ENCODE measurements at regions not wholly inside any gene's neighbourhood (a gene's known extent, or its start where the extent isn't known, plus 50 kb on each side); places are given as distances from the start of the nearest gene placed in this dataset.

DNA sequence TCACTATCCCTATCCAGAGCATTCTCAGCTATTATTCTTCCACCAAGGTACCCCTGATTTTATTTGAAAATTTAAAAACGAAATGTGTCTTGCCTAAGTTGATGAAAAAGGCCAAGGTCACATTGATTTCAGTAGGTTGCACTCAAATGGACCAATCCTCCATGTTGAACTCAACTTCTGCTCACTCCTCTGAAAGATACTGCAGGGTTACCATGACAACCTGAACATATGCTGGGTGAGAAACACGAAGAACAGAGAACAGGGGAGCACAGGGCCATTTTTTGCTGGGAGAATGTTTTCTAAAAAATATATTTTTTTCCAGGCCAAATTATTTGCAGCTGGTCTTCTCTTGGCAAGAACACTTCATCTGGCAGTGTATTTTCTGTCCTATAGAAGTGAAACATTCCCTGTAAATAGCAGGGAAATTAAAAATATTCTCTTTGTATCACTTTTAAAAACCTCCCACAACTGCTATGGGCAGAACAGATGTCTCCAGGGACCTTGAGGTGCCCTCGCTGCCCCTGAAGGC, 215.9 kb downstream of the NXNL2 start:
- in situ Hi-C loops (cut with HindIII; ENCODE audit: low sequenced_read_pairs), result loop anchor here (5.0 kb wide), 2 partner anchors 49 to 89 kb away; no protein-coding TSS in a partner anchor

DNA sequence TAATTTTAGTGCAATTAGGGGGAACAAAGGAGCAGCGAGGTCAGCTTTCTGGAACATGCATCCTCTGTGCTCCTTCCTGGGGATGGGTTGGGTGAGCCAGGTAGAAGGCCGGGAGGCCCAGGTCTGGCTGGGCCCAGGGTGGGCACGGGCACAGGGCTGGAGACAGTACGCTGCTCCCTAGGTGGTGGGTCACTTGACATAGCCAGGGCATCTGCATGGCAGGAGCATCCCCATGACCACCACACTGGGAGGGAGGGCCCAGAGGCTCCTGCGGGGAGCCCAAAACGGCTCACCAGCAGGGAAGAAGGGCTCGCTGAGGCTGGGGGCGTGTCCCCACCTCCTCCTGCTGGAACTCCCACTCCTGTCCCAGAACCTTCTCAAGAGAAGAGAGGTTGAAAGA, 216.8 kb downstream of the NXNL2 start:
- in situ Hi-C loops (cut with HindIII; ENCODE audit: low sequenced_read_pairs), result loop anchor here (5.0 kb wide), 2 partner anchors 49 to 89 kb away; no protein-coding TSS in a partner anchor

DNA sequence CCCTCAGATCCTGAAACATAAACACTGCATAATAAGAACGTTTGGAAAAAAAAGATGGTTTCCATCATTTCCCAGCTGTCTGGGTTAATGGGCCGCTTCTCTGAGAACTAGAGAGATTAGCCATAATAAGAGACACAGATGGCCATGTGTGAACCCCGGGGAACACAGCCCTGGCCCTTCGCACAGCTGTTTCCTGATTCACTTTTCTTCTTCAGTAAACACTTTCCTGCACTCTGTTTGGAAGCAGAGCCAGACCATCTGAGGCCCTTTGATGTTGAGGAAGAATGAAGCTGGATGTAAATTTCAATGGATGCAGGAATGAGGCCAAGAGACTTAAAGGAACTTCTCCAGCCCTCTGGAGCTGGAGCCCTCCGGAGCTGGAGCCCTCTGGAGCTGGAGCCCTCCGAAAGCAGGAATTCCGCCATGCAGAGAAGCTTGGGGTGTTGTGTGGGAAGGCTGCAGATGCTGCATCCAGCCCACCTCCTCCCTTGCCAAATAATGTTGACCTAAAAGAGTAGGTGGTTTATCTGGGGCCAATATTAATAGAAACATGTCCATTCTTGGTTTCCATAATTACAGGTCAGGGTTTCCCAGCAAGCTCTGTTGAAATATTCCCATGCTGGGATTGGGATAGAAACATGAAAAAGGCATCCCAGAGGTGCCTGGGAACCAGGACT, 218.9 kb downstream of the NXNL2 start:
- in situ Hi-C loops (cut with HindIII; ENCODE audit: low sequenced_read_pairs), result loop anchor here (5.0 kb wide), 2 partner anchors 52 to 92 kb away; no protein-coding TSS in a partner anchor

DNA sequence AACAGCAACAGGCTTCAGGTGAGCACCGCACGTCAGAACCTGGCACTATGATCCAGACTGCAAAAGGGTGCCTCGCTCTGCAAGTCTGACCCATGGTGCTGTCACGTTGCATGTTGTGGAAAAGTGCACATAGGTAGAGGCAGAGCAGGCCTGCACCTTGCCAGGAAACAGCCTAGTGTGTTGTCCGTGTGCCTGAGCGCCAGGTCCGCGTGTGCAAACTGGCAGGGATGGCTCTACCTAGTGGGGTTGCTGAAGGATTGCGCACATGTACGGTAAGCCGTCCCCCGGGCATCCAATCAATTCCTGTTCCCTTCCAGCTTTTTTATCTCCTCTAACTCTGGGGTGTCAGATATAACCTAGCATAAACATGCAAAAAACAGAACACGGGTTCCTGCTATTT, 219.5 kb downstream of the NXNL2 start:
- in situ Hi-C loops (cut with HindIII; ENCODE audit: low sequenced_read_pairs), result loop anchor here (5.0 kb wide), 2 partner anchors 52 to 92 kb away; no protein-coding TSS in a partner anchor

DNA sequence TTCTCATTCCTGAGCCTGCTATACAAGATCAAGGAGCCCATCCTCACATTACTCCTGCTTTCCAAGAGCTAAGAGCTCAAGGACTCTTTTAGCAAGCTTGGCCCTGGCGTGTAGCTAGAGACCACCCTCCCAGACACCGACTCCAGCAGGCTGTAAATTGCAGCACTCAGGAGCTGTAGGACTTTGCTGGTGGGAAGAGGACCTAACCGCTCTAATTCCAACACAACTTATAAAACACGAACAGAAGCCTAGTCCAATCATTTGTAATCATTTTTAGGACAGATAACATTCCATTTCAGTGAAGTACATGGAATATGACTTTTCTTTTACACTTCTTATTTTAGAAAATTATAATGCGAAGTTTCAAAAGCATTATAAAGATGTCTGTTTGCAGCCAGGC, 219.9 kb downstream of the NXNL2 start:
- in situ Hi-C loops (cut with HindIII; ENCODE audit: low sequenced_read_pairs), result loop anchor here (5.0 kb wide), 2 partner anchors 53 to 93 kb away; no protein-coding TSS in a partner anchor

DNA sequence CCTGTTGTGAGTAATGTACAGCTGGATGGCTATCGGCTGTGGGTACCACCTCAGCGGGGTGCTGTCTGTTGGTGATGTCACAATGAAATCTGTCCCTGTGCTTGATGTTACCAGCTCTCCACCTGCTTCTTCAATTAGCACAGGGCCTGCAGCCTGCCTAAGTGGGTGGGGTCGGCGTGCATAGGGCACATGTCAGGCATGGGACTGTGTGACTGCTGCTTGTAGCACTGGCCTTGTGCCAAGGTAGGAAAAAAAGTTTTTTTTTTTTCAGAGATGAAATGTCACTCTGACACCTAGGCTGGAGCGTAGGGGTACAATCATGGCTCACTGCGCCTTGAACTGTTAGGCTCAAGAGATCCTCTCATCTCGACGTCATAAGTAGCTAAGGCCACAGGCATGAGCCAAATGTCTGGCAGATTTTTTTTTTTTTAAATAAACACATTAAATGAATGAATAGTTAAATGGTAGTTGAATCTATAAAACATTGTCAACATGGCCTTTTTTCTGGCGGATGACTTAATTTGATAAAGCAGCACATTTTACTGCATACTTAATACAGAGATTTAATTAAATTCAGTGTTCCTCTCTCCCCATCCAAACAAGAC, 222.5 kb downstream of the NXNL2 start:
- in situ Hi-C loops (cut with HindIII; ENCODE audit: low sequenced_read_pairs), result no loop called here

DNA sequence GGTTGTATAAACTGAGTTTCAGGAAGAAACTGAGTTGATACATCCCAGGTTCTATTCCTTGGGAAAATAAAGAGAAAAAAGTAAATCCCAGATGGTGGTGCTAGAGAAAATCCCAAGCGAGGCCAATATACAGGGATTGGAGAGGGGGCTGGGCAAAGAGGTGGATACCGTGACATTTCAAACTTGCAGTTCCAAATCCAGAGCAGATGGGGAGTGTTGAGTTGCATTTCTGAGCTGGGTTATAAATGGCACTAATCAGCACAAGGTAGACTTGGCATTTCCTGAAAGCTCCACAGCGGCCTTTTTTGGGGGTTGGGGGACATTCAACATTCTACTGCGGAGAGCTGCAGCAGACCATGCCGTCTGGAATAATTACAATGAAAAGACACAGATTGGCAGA, 224.4 kb downstream of the NXNL2 start:
- in situ Hi-C loops (cut with HindIII; ENCODE audit: low sequenced_read_pairs), result no loop called here

DNA sequence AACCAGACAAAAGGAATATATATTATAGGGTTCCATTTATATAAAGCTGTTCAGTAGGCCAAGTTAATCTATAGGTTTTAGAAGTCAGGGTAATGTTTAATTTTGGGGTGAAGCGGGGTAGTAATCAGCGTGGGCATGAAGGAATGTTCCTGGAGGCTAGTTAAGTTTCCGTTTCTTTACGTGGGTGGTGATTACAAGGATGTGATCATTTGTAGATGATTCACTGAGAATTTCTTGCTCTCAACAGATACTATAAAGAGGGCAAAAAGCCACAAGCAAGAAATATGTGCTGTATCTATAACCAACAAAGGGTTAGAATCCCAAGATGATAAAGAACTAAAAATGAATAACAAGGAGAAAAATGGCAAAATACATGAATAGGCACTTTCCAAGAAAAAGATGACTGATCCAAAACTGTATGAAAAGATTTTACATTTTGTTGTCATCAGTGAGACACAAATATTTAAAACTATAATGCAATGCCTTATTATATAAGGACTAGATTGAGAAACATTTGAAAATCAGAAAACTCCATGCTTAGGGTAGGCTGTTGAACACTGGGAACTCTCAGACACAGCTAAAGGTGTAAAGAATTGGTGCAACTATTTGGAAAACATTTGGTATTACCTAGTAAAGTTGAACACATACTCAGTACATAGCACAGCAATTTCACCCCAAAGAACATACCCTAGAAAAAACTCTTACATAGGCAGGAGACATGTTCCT, 224.3 kb upstream of the S1PR3 start:
- in situ Hi-C loops (cut with HindIII; ENCODE audit: low sequenced_read_pairs), result no loop called here

DNA sequence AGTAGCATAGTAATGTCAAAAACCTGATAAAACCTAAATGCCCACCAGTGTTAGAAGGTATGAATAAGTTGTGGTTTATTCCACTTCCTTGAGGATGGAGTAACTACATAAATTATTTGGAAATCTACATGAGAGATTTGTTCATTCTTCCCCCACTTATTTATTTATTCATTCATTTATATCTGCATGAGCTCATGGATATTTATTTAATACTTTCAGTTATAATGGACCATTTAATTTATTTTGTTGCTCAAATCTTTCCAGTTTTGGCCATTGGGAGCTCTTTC, 223.8 kb upstream of the S1PR3 start:
- in situ Hi-C loops (cut with HindIII; ENCODE audit: low sequenced_read_pairs), result no loop called here

DNA sequence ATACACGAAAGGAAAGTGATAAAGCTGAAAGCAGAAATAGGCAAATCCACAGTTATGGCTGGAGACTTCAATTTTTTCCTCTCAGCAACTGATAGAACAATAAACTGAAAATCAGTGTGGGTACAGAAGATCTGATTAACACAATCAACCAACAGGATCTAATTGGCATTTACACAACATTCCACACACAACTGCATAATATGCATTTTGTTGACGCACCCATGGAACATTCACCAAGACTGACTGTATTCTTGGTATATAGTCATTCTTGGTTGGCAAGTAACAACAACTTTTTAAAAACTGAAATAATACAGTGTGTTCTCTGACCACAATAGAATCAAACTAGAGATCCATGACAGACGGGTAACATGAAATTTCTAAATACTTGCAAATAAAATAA, 218.7 kb upstream of the S1PR3 start:
- in situ Hi-C loops (cut with HindIII; ENCODE audit: low sequenced_read_pairs), result no loop called here

DNA sequence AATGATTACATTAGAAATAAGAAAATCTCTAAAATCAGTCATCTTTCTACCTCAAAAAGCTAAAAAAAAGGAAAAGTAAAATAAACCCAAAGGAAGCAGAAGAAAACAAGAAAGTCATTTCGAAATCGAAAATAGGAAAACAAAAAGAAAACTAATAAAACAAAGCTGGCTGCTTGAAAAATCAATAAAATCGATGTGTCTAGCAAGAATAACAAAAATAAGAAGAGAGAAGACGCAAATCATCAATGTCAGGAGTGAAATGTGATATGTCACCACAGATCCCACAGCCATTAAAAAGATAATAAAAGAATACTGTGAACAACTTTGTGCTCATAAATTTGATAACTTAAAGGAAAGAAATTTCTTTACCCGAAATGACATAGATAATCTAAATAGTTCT, 218.1 kb upstream of the S1PR3 start:
- in situ Hi-C loops (cut with HindIII; ENCODE audit: low sequenced_read_pairs), result no loop called here

DNA sequence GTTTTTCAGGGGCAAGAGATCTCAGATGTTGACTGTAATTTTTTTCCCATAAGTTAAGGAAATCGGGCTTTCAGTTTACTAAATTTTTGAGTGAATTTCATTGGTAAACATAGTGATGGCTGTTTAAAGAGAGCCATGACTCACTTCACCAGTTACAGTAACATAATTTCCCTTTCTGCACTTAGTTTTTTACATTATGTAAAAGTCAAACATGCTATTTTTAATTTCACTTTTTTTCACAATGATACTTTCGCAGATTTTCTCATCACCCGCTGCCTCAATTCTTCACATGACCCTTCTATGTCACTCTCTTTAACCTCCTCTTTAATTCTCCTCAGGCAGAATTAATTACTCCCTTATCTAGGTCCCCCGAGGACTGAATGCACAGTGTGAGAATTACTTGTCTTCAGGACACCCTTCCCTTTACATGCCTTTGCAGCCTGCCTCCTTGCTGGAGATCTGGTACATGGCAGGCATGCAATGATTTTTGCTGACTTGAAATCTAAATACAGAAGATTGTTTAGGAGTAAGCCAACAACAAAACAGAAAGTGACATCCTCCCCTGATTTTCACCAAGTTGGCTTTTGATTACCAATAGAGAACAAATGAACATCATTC, 217.5 kb upstream of the S1PR3 start:
- in situ Hi-C loops (cut with HindIII; ENCODE audit: low sequenced_read_pairs), result no loop called here

DNA sequence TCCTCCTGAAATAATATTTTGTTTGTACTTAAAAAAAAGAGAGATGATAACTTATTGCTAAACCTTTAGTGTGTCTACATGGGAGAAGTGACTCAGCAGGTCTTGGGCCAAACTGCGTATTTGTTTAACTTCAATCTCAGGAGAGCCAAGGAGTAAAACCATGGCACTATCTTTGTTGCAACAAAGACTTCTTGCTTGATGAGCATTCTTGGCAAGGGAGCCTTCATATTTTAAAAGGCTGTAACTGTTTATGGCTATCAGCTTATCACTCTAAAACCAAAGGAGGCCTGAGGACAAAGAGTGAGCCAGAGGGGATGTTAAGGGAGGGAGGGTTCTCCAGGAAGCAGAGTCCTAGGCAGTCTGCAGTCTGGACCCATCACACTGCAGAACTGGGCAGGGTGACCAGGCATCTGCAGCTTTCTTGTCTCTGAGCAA, 216.2 kb upstream of the S1PR3 start:
- in situ Hi-C loops (cut with HindIII; ENCODE audit: low sequenced_read_pairs), result no loop called here

DNA sequence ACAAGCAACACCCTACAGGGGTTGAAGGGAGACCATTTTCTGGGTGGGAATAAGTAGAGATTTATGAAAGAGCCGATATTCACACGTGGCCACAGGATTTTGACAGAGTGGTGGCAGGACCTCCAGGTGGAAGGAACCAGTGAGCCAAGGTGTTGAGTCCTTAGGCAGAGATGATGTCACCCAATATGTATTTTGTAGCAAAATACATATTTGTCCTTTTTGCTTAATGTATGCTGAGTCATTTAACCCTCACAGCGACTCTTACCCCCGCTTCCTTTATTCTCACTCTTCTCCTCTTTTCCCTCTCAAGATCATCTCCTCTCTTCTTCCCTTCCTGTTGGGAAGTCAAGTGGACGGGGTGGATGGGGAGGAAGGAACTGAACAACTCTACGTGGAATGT, 215.7 kb upstream of the S1PR3 start:
- in situ Hi-C loops (cut with HindIII; ENCODE audit: low sequenced_read_pairs), result no loop called here

DNA sequence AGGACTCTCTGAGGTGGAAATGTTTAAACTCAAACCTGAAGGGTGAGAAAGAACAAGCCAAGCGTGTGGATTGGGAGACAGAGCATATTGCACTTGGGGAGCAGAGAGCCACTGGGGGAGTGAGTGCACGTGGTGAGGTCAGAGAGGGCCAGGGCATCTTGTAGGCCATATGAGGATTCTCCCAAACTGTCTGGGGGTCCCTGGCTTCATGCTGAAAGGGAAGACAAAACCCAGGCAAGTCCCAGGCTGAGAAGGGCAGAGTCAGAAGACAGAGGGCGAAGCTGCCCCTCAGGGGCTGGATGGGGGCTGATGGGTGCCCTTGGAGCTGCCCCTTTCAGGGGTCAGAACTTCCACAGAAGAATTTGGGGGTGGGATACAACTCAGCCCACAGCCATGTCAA, 215.3 kb upstream of the S1PR3 start:
- in situ Hi-C loops (cut with HindIII; ENCODE audit: low sequenced_read_pairs), result no loop called here

DNA sequence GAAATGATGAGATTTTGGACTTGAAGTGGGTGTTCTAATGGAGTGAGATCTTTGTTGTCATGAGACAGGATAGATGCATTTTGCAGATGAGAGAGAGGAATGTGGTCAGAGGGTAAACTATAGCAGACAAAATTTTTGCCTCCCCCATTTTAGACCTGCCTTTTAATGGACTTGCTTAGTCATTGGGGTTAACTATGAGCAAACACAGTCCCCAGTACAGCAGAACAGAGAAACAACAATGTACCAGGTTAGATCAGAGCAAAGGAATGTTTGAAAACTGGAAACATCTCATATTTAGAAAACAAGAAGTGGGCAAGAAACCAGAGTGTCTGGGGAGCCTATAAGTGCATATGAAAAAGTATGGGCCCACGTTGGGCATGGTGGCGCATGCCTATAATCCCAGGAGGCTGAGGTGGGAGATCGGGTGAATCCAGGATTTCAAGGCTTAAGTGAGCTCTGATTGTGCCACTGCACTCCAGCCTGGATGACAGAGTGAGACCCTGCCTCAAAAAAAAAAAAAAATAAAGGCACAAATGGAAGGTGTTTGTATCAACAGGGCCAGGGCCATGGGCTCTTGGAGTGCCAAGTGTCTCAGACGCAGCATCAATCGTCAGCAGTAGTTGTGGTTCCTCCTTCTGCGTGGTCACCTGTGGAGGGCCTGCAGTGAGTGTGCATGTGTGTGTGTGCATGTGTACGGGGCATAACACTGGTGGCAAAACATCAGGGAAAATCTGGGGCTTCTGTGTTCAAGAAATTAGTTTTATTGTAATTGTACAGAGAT, 214.4 kb upstream of the S1PR3 start:
- in situ Hi-C loops (cut with HindIII; ENCODE audit: low sequenced_read_pairs), result no loop called here

DNA sequence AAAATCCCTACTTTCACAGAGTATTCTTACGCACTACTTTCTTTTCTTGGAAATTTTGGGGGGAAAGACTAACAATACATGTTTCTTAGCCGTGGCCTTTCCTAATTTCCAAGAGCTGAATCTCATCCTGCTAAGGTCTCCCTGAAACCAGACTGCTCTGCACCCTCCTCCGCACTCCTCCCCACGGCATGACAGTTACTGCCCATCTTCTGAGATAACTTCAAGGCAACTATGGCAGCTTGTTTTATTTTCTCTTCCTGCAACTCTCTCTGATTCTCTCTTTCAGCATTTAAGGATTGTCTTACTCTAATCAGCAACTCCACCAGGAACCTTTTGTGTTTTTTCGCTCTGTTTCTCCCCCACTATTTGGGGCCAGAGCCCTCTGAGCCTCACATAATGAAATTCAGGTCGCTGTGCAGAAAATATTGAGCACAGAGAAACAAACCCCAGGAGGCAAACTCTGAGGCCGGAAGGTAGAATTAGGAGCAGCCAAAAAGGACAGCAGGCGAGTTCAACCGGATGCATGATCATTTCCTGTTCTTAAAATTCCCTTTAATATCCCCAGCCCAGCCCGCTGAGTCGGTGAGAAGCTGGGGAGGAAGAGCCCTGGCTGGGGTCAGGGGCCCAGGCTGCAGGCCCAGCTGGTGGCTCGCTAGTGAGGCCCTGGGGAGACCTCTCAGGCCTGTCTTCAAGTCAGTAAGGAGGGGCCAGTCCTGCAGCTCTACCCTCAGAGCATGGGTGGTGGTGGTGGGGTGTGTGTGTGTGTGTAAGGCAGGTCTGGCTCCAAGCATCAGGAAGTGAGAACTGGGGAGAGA, 213.6 kb upstream of the S1PR3 start:
- in situ Hi-C loops (cut with HindIII; ENCODE audit: low sequenced_read_pairs), result no loop called here

DNA sequence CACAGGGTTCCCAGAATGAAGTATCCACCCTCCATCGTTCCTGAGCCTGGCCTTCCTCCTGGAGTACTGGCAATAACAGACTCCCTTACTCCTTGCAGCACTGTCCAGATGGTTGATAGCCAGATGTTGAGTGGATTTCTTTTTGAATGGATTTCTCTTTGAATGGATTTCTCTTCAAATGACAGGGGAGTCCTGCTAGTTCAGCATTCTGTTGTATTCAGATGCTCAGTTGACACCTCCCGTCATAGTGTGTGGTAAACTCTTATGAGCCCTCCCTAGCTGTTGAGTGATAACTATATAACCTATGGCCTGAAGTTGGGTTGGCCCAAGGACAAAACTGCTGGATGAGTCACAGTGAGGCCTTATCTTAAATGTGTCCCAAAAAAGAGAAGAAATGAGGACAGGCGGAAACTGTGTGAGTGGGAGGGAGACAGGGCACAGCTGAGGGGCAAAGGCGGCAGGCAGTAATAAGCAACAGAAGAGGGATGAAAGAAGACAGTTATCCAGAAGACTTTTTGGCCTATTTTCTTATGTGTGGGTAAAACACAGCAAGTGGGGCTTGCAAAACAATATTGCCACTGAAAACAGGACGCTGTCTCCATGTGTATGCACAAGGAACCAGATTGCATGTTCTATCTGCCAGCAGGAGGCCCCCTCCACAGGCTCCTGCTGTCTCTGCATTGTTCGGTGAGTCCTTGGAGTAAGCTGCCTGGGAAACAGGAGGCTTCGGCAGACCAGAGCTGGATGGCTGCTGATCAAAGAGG, 209.5 kb upstream of the S1PR3 start:
- in situ Hi-C loops (cut with HindIII; ENCODE audit: low sequenced_read_pairs), result no loop called here
